Endothelial cell of umbilical vein (primary cell): ENCODE measurements at regions not wholly inside any gene's neighbourhood (a gene's known extent, or its start where the extent isn't known, plus 50 kb on each side); places are given as distances from the start of the nearest gene placed in this dataset.

Experiments used
- BruUV-seq: library from RNA; stranded (reverse); fragments of 400-500 nt; replicated peaks from 2 replicates; lab custom pipeline; 2021; lab: Mats Ljungman, UMichigan
- CTCF ChIA-PET: fragments of 300-600, 350-600 bp; sonication (Branson Sonifier 250); formaldehyde crosslinking; loops from one replicate; lab custom pipeline; 2021; ENCODE audit warnings: antibody characterized with exemption, inconsistent platforms; lab: Charles Lee
- POLR2A ChIA-PET: fragments of 300-600, 350-600 bp; sonication (Branson Sonifier 250); formaldehyde crosslinking; loops from one replicate; lab custom pipeline; 2021; ENCODE audit warnings: antibody characterized with exemption, inconsistent platforms; lab: Charles Lee
- DNase-seq: peaks from one replicate; pipeline ENCODE4 v3.0.0-alpha.2; 2011; ENCODE audit warnings: low read depth, low spot score
- FAIRE-seq: peaks from 2 replicates; lab custom pipeline; 2011; peaks lifted over from hg19 to GRCh38; lab: Jason Lieb, UNC
- H2AFZ ChIP-seq: 2 replicates; pipeline ENCODE4 v1.6.0; 2012; ENCODE audit warnings: low read depth, low read length, control low read depth, inconsistent platforms
- H3K27ac ChIP-seq: 2 replicates; pipeline ENCODE4 v1.5.1; 2011; ENCODE audit warnings: low read depth, mild to moderate bottlenecking, control low read depth, low read length, moderate library complexity; ENCODE audit not compliant: insufficient read depth
- H3K27me3 ChIP-seq, 2 experiments: 2 replicates each; pipeline versions ENCODE4 v1.6.0 to v1.6.1; 2011; ENCODE audit warnings: low read length in 2 of 2, mixed read lengths in 1 of 2; ENCODE audit not compliant: control insufficient read depth in 2 of 2, insufficient read depth in 2 of 2
- H3K36me3 ChIP-seq, 2 experiments: 2 replicates in 1 of 2; 3 replicates in 1 of 2; pipeline ENCODE4 v1.5.1; 2011; ENCODE audit warnings: low read length in 2 of 2, mild to moderate bottlenecking in 1 of 2, moderate library complexity in 1 of 2; ENCODE audit not compliant: control insufficient read depth in 2 of 2, insufficient read depth in 2 of 2; ENCODE audit errors: extremely low read depth in 1 of 2
- H3K4me1 ChIP-seq: 3 replicates; pipeline ENCODE4 v1.5.1; 2011; ENCODE audit warnings: mild to moderate bottlenecking, low read length; ENCODE audit not compliant: control insufficient read depth, insufficient read depth; ENCODE audit errors: extremely low read depth
- H3K4me2 ChIP-seq: 2 replicates; pipeline ENCODE4 v1.6.1; 2011; ENCODE audit warnings: low read length, control low read depth, mixed read lengths; ENCODE audit not compliant: insufficient read depth
- H3K4me3 ChIP-seq, 3 experiments: fragments of 200-600 bp in 1 of 3; sonication (generic), shearing (Covaris generic) in 1 of 3; replicated peaks in 1 of 3; 2 replicates each; pipeline ENCODE4 v1.5.1; 2011 to 2016; ENCODE audit warnings: control low read depth in 3 of 3, low read length in 3 of 3, mild to moderate bottlenecking in 2 of 3, inconsistent platforms in 1 of 3, low read depth in 1 of 3, moderate library complexity in 1 of 3; ENCODE audit not compliant: insufficient read depth in 1 of 3
- H3K79me2 ChIP-seq: 2 replicates; pipeline ENCODE4 v1.6.0; 2012; ENCODE audit warnings: low read length, inconsistent platforms; ENCODE audit not compliant: control insufficient read depth, insufficient read depth
- H3K9ac ChIP-seq: replicated peaks from 2 replicates; pipeline ENCODE3; 2011; ENCODE audit warnings: low read length, control low read depth; ENCODE audit not compliant: insufficient read depth; ENCODE audit errors: extremely low read depth
- H3K9me1 ChIP-seq: replicated peaks from 3 replicates; pipeline ENCODE4 v1.6.0; 2011; ENCODE audit warnings: mild to moderate bottlenecking, low read length; ENCODE audit not compliant: control insufficient read depth, insufficient read depth; ENCODE audit errors: extremely low read depth
- H3K9me3 ChIP-seq: replicated peaks from 2 replicates; pipeline ENCODE4 v1.5.1; 2012; ENCODE audit warnings: low read length, inconsistent platforms; ENCODE audit not compliant: control insufficient read depth, insufficient read depth
- H4K20me1 ChIP-seq: replicated peaks from 2 replicates; pipeline ENCODE3; 2011; ENCODE audit warnings: mild to moderate bottlenecking, low read length; ENCODE audit not compliant: control insufficient read depth, insufficient read depth; ENCODE audit errors: extremely low read depth
- CTCF ChIP-seq, 2 donors: IDR thresholded peaks; 1 replicate in 1 of 2; 2 replicates in 1 of 2; pipeline ENCODE4 v1.5.1; 2011; ENCODE audit warnings: low read length in 2 of 2, mild to moderate bottlenecking in 2 of 2, moderate library complexity in 2 of 2, control low read depth in 1 of 2, inconsistent platforms in 1 of 2, low read depth in 1 of 2; ENCODE audit not compliant: insufficient read depth in 1 of 2; ENCODE audit errors: extremely low read depth in 1 of 2
- EZH2 ChIP-seq: IDR thresholded peaks from 2 replicates; pipeline ENCODE4 v1.6.1; 2012; ENCODE audit warnings: borderline replicate concordance, low read depth, mild to moderate bottlenecking, moderate library complexity, low read length, inconsistent platforms; ENCODE audit not compliant: severe bottlenecking
- FOS ChIP-seq: IDR thresholded peaks from 2 replicates; pipeline ENCODE4 v1.6.1; 2011; ENCODE audit warnings: mild to moderate bottlenecking, low read length, moderate library complexity, borderline replicate concordance; ENCODE audit not compliant: insufficient read depth
- GATA2 ChIP-seq: IDR thresholded peaks from 2 replicates; pipeline ENCODE4 v1.7.0; 2011; ENCODE audit warnings: low read depth, mild to moderate bottlenecking, moderate library complexity, mixed read lengths, low read length; ENCODE audit not compliant: insufficient read length, insufficient read depth
- JUN ChIP-seq: IDR thresholded peaks from 2 replicates; pipeline ENCODE4 v1.6.1; 2011; ENCODE audit warnings: borderline replicate concordance, low read depth; ENCODE audit not compliant: insufficient read length, insufficient read depth
- MAX ChIP-seq: IDR thresholded peaks from 2 replicates; pipeline ENCODE4 v1.6.1; 2011; ENCODE audit not compliant: insufficient read depth, insufficient read length
- MYC ChIP-seq: IDR thresholded peaks from one replicate; pipeline ENCODE4 v1.6.1; 2011; ENCODE audit warnings: mild to moderate bottlenecking, low read depth, low read length
- POLR2A ChIP-seq: IDR thresholded peaks from 2 replicates; pipeline ENCODE4 v1.6.1; 2012; ENCODE audit warnings: low read depth, mild to moderate bottlenecking, control low read depth, low read length
- POLR2AphosphoS5 ChIP-seq: IDR thresholded peaks from 2 replicates; pipeline ENCODE4 v1.6.1; 2012; ENCODE audit warnings: low read depth, mild to moderate bottlenecking, control low read depth, low read length, moderate library complexity; ENCODE audit not compliant: insufficient read depth
- dilution Hi-C: fragments of 300-500 bp; cut with MboI; formaldehyde crosslinking; loops from one replicate; pipeline ENCODE4 v1.15.0; 2019; ENCODE audit warnings: low sequenced_read_pairs; ENCODE audit not compliant: extremely low pct_ligation_motif_present
- intact Hi-C: fragments of 100-400 bp; cut with micrococcal nuclease; formaldehyde crosslinking; loops from one replicate; pipeline ENCODE4 v1.10.0; 2022

- Histone ChIP-seq H3K27ac (no peak overlapping the region), H3K9me1 (no peaks in the 10 kb centered on the region), H4K20me1 (no peaks in the 10 kb centered on the region), H3K4me3 (no peak overlapping the region), H3K9ac (no peak overlapping the region), H2AFZ (no peak overlapping the region), H3K9me3 (no peaks in the 10 kb centered on the region), H3K79me2 (no peaks in the 10 kb centered on the region), H3K4me2 (no peak overlapping the region), H3K4me1 (no peaks in the 10 kb centered on the region), H3K36me3 (no peaks in the 10 kb centered on the region), H3K27me3 (no peaks in the 10 kb centered on the region)
- BruUV-seq = no TSS peak
- ChIA-PET CTCF (no interaction called here), POLR2A (no interaction called here)
- intact Hi-C loops = no loop called here
- FAIRE-seq (no peak), DNase-seq (no peak)
- dilution Hi-C loops = no loop called here
- no peak for TF ChIP-seq CTCF (IDR thresholded peaks at IDR 0.05; ENCODE audit: extremely low read depth in 1 of 2, insufficient read depth in 1 of 2, low read depth in 1 of 2, low read length in 2 of 2)
- no peak for TF ChIP-seq MYC
- no peak for TF ChIP-seq JUN
- TF ChIP-seq FOS = no peak
- no peak for TF ChIP-seq MAX
- TF ChIP-seq POLR2AphosphoS5 = no peak
- no peak for TF ChIP-seq POLR2A
- no peak for TF ChIP-seq GATA2
- no peak for TF ChIP-seq EZH2
Measured at GRCh38 chr2:8089596-8089995, 592.3 kb upstream of the ID2 start.
